Ishikawa (cell line): ENCODE measurements at regions not wholly inside any gene's neighbourhood (a gene's known extent, or its start where the extent isn't known, plus 50 kb on each side); places are given as distances from the start of the nearest gene placed in this dataset.

Source experiments
- CEBPB ChIP-seq: IDR thresholded peaks from 2 replicates; pipeline ENCODE4 v1.6.1; 2012
- CREB1 ChIP-seq: IDR thresholded peaks from 2 replicates; pipeline ENCODE4 v1.6.1; 2012; ENCODE audit warnings: low read depth
- EGR1 ChIP-seq: IDR thresholded peaks from 2 replicates; pipeline ENCODE4 v1.6.1; 2012
- EP300 ChIP-seq: IDR thresholded peaks from 2 replicates; pipeline ENCODE4 v1.6.1; 2012; ENCODE audit warnings: borderline replicate concordance
- FOXM1 ChIP-seq: IDR thresholded peaks from 2 replicates; pipeline ENCODE4 v1.6.1; 2012; ENCODE audit warnings: low read depth, borderline replicate concordance
- MAX ChIP-seq: IDR thresholded peaks from 2 replicates; pipeline ENCODE4 v1.6.1; 2012
- NFIC ChIP-seq: IDR thresholded peaks from 2 replicates; pipeline ENCODE4 v1.6.1; 2012
- RAD21 ChIP-seq: IDR thresholded peaks from 2 replicates; pipeline ENCODE4 v1.6.1; 2012; ENCODE audit warnings: low read depth
- REST ChIP-seq: IDR thresholded peaks from 2 replicates; pipeline ENCODE4 v1.6.1; 2012; ENCODE audit warnings: low read depth, mild to moderate bottlenecking
- TAF1 ChIP-seq: IDR thresholded peaks from 2 replicates; pipeline ENCODE4 v1.6.1; 2012; ENCODE audit warnings: low read depth, mild to moderate bottlenecking
- TCF12 ChIP-seq: IDR thresholded peaks from 2 replicates; pipeline ENCODE4 v1.6.1; 2012; ENCODE audit warnings: low read depth
- TEAD4 ChIP-seq: IDR thresholded peaks from 2 replicates; pipeline ENCODE4 v1.6.1; 2012
- USF1 ChIP-seq: IDR thresholded peaks from 2 replicates; pipeline ENCODE4 v1.6.1; 2012
- YY1 ChIP-seq: IDR thresholded peaks from 2 replicates; pipeline ENCODE4 v1.6.1; 2012; ENCODE audit warnings: low read depth
- ZBTB7A ChIP-seq: IDR thresholded peaks from 2 replicates; pipeline ENCODE4 v1.6.1; 2012; ENCODE audit warnings: low read depth

GRCh38 chr3:64747679-64748078 is 59.9 kb upstream of the ADAMTS9 start:
- no peak for TF ChIP-seq EP300
- no peak for TF ChIP-seq ZBTB7A
- no peak for TF ChIP-seq CEBPB
- no peak for TF ChIP-seq NFIC
- no peak for TF ChIP-seq TCF12
- TF ChIP-seq EGR1, result no peak
- no peak for TF ChIP-seq FOXM1
- no peak for TF ChIP-seq YY1
- TF ChIP-seq CREB1, result no peak
- TF ChIP-seq TEAD4, result no peak
- TF ChIP-seq TAF1, result no peak
- no peak for TF ChIP-seq USF1
- no peak for TF ChIP-seq REST

- TF ChIP-seq REST (no peak), EGR1 (no peak), MAX (no peak), EP300 (no peak), CREB1 (no peak), TAF1 (no peak), ZBTB7A (no peak), YY1 (no peak), RAD21 (no peak), CEBPB (no peak), NFIC (no peak), FOXM1 (no peak), TEAD4 (no peak), TCF12 (no peak), USF1 (no peak)
These were observed 56.1 kb upstream of the ADAMTS9 start for GRCh38 chr3:64743887-64744243.

GRCh38 chr3:64743156-64743886 is 55.5 kb upstream of the ADAMTS9 start:
- TF ChIP-seq RAD21 (no peak), USF1 (no peak), ZBTB7A (no peak)

GRCh38 chr3:64741341-64741740 is 53.5 kb upstream of the ADAMTS9 start:
- TF ChIP-seq FOXM1 (no peak), RAD21 (no peak), EGR1 (no peak), YY1 (no peak), TAF1 (no peak), EP300 (no peak), CEBPB (no peak), ZBTB7A (no peak), TEAD4 (no peak), CREB1 (no peak), TCF12 (no peak), MAX (no peak), NFIC (no peak), USF1 (no peak), REST (no peak)
